ENCODE measurements at regions not wholly inside any gene's neighbourhood (a gene's known extent, or its start where the extent isn't known, plus 50 kb on each side); places are given as distances from the start of the nearest gene placed in this dataset.

DNA sequence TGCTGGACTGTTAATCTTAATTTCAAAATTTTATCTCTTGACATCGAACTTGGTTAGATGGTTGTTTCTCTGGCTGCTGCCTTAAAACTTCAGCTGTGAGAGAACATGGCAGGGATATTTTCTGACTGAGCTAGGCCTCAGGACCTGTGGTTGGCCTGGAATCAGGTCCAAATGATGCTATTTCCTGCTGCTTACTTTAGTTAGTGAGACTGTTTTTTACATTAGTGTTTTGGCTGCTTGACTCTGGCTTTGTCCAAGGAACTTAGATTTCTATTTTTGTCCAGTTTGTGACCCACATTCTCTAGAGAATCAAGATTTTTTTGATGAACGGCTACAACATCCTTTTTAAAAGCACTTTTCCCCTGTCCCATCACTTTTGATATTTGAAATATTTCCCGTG lies 497.9 kb upstream of the SGO1 start:
- Mint-ChIP-seq H3K27ac (ENCODE audit: unreplicated experiment) (no peak overlapping the region), H3K9me3 (ENCODE audit: unreplicated experiment) (no peaks in the 10 kb centered on the region), H3K27me3 (ENCODE audit: unreplicated experiment) (no peaks in the 10 kb centered on the region), H3K4me1 (ENCODE audit: unreplicated experiment) (no peaks in the 10 kb centered on the region), H3K4me3 (ENCODE audit: unreplicated experiment) (no peak overlapping the region), H3K36me3 (ENCODE audit: low read depth, unreplicated experiment) (no peaks in the 10 kb centered on the region)
- no peak for DNase-seq (ENCODE audit: low spot score)
- no peak for TF ChIP-seq CTCF (IDR thresholded peaks at IDR 0.05; ENCODE audit: unreplicated experiment)

- Mint-ChIP-seq H3K27ac (ENCODE audit: unreplicated experiment) (no peak overlapping the region), H3K36me3 (ENCODE audit: low read depth, unreplicated experiment) (no peaks in the 10 kb centered on the region), H3K9me3 (ENCODE audit: unreplicated experiment) (no peaks in the 10 kb centered on the region), H3K4me1 (ENCODE audit: unreplicated experiment) (no peaks in the 10 kb centered on the region), H3K27me3 (ENCODE audit: unreplicated experiment) (no peaks in the 10 kb centered on the region), H3K4me3 (ENCODE audit: unreplicated experiment) (no peak overlapping the region)
- DNase-seq (ENCODE audit: low spot score) = no peak
- no peak for TF ChIP-seq CTCF (IDR thresholded peaks at IDR 0.05; ENCODE audit: unreplicated experiment)
Measured at GRCh38 chr3:20682573-20682972, 496.6 kb upstream of the SGO1 start.

GRCh38 chr3:20680990-20681628 lies 495.1 kb upstream of the SGO1 start:
- Mint-ChIP-seq H3K27ac (ENCODE audit: unreplicated experiment) (no peak overlapping the region), H3K4me3 (ENCODE audit: unreplicated experiment) (no peak overlapping the region), H3K9me3 (ENCODE audit: unreplicated experiment) (no peaks in the 10 kb centered on the region), H3K4me1 (ENCODE audit: unreplicated experiment) (no peaks in the 10 kb centered on the region), H3K27me3 (ENCODE audit: unreplicated experiment) (no peaks in the 10 kb centered on the region), H3K36me3 (ENCODE audit: low read depth, unreplicated experiment) (no peaks in the 10 kb centered on the region)
- no peak for DNase-seq (ENCODE audit: low spot score)
- no peak for TF ChIP-seq CTCF (IDR thresholded peaks at IDR 0.05; ENCODE audit: unreplicated experiment)

DNA sequence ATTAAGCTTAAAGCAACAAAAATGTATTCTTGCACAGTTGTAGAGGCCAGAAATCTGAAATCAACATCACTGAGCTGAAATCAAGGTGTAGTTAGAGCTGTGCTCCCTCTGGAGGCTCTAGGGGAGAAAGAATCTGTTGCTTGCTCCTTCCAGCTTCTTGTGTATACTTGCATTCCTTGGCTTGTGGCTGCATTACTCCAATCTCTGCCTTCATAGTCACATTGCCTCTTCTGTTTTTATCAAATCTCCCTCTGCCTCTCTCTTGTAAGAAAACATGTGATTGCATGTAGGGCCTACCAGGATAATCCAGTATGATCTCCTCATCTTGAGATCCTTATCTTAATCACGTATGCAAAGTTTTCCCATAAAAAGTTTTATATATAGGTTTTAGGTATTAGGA lies 487.9 kb upstream of the SGO1 start:
- Mint-ChIP-seq H3K27ac (ENCODE audit: unreplicated experiment) (no peak overlapping the region), H3K27me3 (ENCODE audit: unreplicated experiment) (no peaks in the 10 kb centered on the region), H3K36me3 (ENCODE audit: low read depth, unreplicated experiment) (no peaks in the 10 kb centered on the region), H3K4me3 (ENCODE audit: unreplicated experiment) (no peak overlapping the region), H3K4me1 (ENCODE audit: unreplicated experiment) (no peaks in the 10 kb centered on the region), H3K9me3 (ENCODE audit: unreplicated experiment) (no peaks in the 10 kb centered on the region)
- DNase-seq (ENCODE audit: low spot score) = no peak
- TF ChIP-seq CTCF (IDR thresholded peaks at IDR 0.05; ENCODE audit: unreplicated experiment) = no peak

DNA sequence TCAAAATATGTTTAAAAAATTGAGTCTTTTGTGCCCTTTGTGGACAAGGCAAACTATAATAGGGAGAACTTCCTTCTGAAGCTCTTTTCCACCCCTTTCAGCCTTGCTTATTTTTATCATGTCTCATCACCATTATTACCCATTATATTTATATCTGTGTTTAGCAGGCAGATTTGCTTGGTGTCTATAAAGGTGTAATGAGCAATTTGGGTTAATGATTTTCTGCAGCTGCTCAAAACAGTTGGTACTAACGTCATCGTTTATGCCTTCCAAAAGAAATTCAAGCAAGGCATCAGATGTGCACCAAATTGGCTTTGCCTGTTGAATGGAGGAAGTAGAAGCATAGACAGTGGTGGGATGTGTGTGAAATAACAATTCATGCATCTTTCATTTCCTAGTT lies 483.7 kb upstream of the SGO1 start:
- H3K9me3 Mint-ChIP-seq (ENCODE audit: unreplicated experiment) = no peaks in the 10 kb centered on the region

More for the DNA sequence above, 483.7 kb upstream of the SGO1 start:
- no peak overlapping the region for H3K4me3 Mint-ChIP-seq (ENCODE audit: unreplicated experiment)
- H3K4me1 Mint-ChIP-seq (ENCODE audit: unreplicated experiment) = no peaks in the 10 kb centered on the region
- no peak overlapping the region for H3K27ac Mint-ChIP-seq (ENCODE audit: unreplicated experiment)
- no peak for DNase-seq (ENCODE audit: low spot score)
- no peaks in the 10 kb centered on the region for H3K36me3 Mint-ChIP-seq (ENCODE audit: low read depth, unreplicated experiment)
- no peaks in the 10 kb centered on the region for H3K27me3 Mint-ChIP-seq (ENCODE audit: unreplicated experiment)
- TF ChIP-seq CTCF (IDR thresholded peaks at IDR 0.05; ENCODE audit: unreplicated experiment) = no peak
